Activated CD4-positive, alpha-beta memory T cell treated with anti-CD3 and anti-CD28 coated beads, Interleukin-2, amount 10 ng/mL, durations not matched to agents 7 days and 5 days (primary cell): ENCODE measurements at regions not wholly inside any gene's neighbourhood (a gene's known extent, or its start where the extent isn't known, plus 50 kb on each side); places are given as distances from the start of the nearest gene placed in this dataset.
"Not testable (repeated sequence)": the region's sequence is repeated elsewhere in the genome, so short reads cannot be mapped to it uniquely, and the experiment has no call there.

ENCODE experiments used
- CTCF ChIA-PET: fragments of 350-600 bp; sonication (Branson Sonifier 250); formaldehyde crosslinking; loops from one replicate; lab custom pipeline; 2021; ENCODE audit warnings: antibody characterized with exemption, inconsistent platforms; lab: Charles Lee
- POLR2A ChIA-PET: fragments of 350-600 bp; sonication (Branson Sonifier 250); formaldehyde crosslinking; loops from one replicate; lab custom pipeline; 2021; ENCODE audit warnings: antibody characterized with exemption; lab: Charles Lee
- DNase-seq: peaks from one replicate; pipeline ENCODE4 v3.0.0-alpha.2; 2020
- H3K27ac Mint-ChIP-seq: one replicate; pipeline ENCODE4 v1.8.0; 2021; ENCODE audit warnings: mild to moderate bottlenecking, mixed read lengths
- H3K27me3 Mint-ChIP-seq: one replicate; pipeline ENCODE4 v1.8.0; 2021; ENCODE audit warnings: mixed read lengths
- H3K36me3 Mint-ChIP-seq: one replicate; pipeline ENCODE4 v1.8.0; 2021; ENCODE audit warnings: low read depth, mixed read lengths
- H3K4me1 Mint-ChIP-seq: one replicate; pipeline ENCODE4 v1.8.0; 2021; ENCODE audit warnings: mixed read lengths
- H3K4me3 Mint-ChIP-seq: one replicate; pipeline ENCODE4 v1.8.0; 2021; ENCODE audit warnings: mild to moderate bottlenecking, mixed read lengths
- H3K9me3 Mint-ChIP-seq: one replicate; pipeline ENCODE4 v1.8.0; 2021; ENCODE audit warnings: mixed read lengths

GRCh38 chr7:145718129-145718528 lies 398.5 kb upstream of the CNTNAP2 start:
- POLR2A ChIA-PET = no interaction called here
- no peaks in the 10 kb centered on the region for H3K36me3 Mint-ChIP-seq

GRCh38 chr7:145700488-145700887 lies 416.1 kb upstream of the CNTNAP2 start:
- CTCF ChIA-PET = no interaction called here
- H3K4me3 Mint-ChIP-seq = no peak overlapping the region
- H3K36me3 Mint-ChIP-seq = no peaks in the 10 kb centered on the region
- DNase-seq = no peak
- no peaks in the 10 kb centered on the region for H3K4me1 Mint-ChIP-seq
- H3K27ac Mint-ChIP-seq = no peak overlapping the region
- H3K9me3 Mint-ChIP-seq = peaks cover 7% of the 10 kb centered on the region
- POLR2A ChIA-PET = no interaction called here
- no peaks in the 10 kb centered on the region for H3K27me3 Mint-ChIP-seq

More at GRCh38 chr7:145718129-145718528, 398.5 kb upstream of the CNTNAP2 start:
- Mint-ChIP-seq H3K4me3 (no peak overlapping the region), H3K27me3 (no peaks in the 10 kb centered on the region), H3K4me1 (no peaks in the 10 kb centered on the region), H3K27ac (no peak overlapping the region), H3K9me3 (peaks cover 10% of the 10 kb centered on the region)
- CTCF ChIA-PET = no interaction called here
- no peak for DNase-seq

- no peak overlapping the region for H3K4me3 Mint-ChIP-seq
- POLR2A ChIA-PET = no interaction called here
- no peaks in the 10 kb centered on the region for H3K4me1 Mint-ChIP-seq
- H3K9me3 Mint-ChIP-seq = peaks cover 7% of the 10 kb centered on the region
- H3K27ac Mint-ChIP-seq = no peak overlapping the region
- H3K27me3 Mint-ChIP-seq = no peaks in the 10 kb centered on the region
- no peak for DNase-seq
- no peaks in the 10 kb centered on the region for H3K36me3 Mint-ChIP-seq
- CTCF ChIA-PET = no interaction called here
Measured at GRCh38 chr7:145698526-145699262, 417.9 kb upstream of the CNTNAP2 start.

- H3K27me3 Mint-ChIP-seq, H3K9me3 Mint-ChIP-seq, H3K27ac Mint-ChIP-seq, H3K4me1 Mint-ChIP-seq, POLR2A ChIA-PET, DNase-seq, CTCF ChIA-PET, H3K4me3 Mint-ChIP-seq, H3K36me3 Mint-ChIP-seq: not testable (repeated sequence)
Measured at GRCh38 chr7:145697412-145698107, 419.0 kb upstream of the CNTNAP2 start.

- CTCF ChIA-PET = no interaction called here
- POLR2A ChIA-PET = no interaction called here
- H3K27ac Mint-ChIP-seq = no peak overlapping the region
Measured at GRCh38 chr7:145696071-145696470, 420.5 kb upstream of the CNTNAP2 start.

GRCh38 chr7:145692237-145692950 lies 424.2 kb upstream of the CNTNAP2 start:
- peaks cover 4% of the 10 kb centered on the region for H3K9me3 Mint-ChIP-seq
- H3K4me3 Mint-ChIP-seq = no peak overlapping the region
- no peaks in the 10 kb centered on the region for H3K27me3 Mint-ChIP-seq
- CTCF ChIA-PET = no interaction called here
- H3K27ac Mint-ChIP-seq = no peak overlapping the region
- no peak for DNase-seq
- no peaks in the 10 kb centered on the region for H3K36me3 Mint-ChIP-seq
- no peaks in the 10 kb centered on the region for H3K4me1 Mint-ChIP-seq
- POLR2A ChIA-PET = no interaction called here

More at GRCh38 chr7:145696071-145696470, 420.5 kb upstream of the CNTNAP2 start:
- no peak overlapping the region for H3K4me3 Mint-ChIP-seq
- no peaks in the 10 kb centered on the region for H3K4me1 Mint-ChIP-seq
- H3K36me3 Mint-ChIP-seq = no peaks in the 10 kb centered on the region
- no peaks in the 10 kb centered on the region for H3K27me3 Mint-ChIP-seq
- H3K9me3 Mint-ChIP-seq = peaks cover 4% of the 10 kb centered on the region
- DNase-seq = no peak

- peaks cover 4% of the 10 kb centered on the region for H3K9me3 Mint-ChIP-seq
- H3K36me3 Mint-ChIP-seq = no peaks in the 10 kb centered on the region
- CTCF ChIA-PET = no interaction called here
- H3K4me3 Mint-ChIP-seq = no peak overlapping the region
- H3K4me1 Mint-ChIP-seq = no peaks in the 10 kb centered on the region
- no peak for DNase-seq
- no peak overlapping the region for H3K27ac Mint-ChIP-seq
- H3K27me3 Mint-ChIP-seq = no peaks in the 10 kb centered on the region
- POLR2A ChIA-PET = no interaction called here
Measured at GRCh38 chr7:145691377-145691914, 425.2 kb upstream of the CNTNAP2 start.

GRCh38 chr7:145681646-145682045 lies 435.0 kb upstream of the CNTNAP2 start:
- Mint-ChIP-seq H3K27ac (no peak overlapping the region), H3K4me3 (no peak overlapping the region), H3K4me1 (no peaks in the 10 kb centered on the region), H3K27me3 (no peaks in the 10 kb centered on the region), H3K36me3 (no peaks in the 10 kb centered on the region), H3K9me3 (peaks cover 11% of the 10 kb centered on the region)
- POLR2A ChIA-PET = no interaction called here
- no peak for DNase-seq
- CTCF ChIA-PET = no interaction called here

GRCh38 chr7:145681159-145681558 lies 435.4 kb upstream of the CNTNAP2 start:
- H3K4me3 Mint-ChIP-seq = no peak overlapping the region
- CTCF ChIA-PET = no interaction called here
- H3K9me3 Mint-ChIP-seq = peaks cover 10% of the 10 kb centered on the region
- POLR2A ChIA-PET = no interaction called here
- no peaks in the 10 kb centered on the region for H3K36me3 Mint-ChIP-seq
- no peaks in the 10 kb centered on the region for H3K27me3 Mint-ChIP-seq
- H3K27ac Mint-ChIP-seq = no peak overlapping the region
- DNase-seq = no peak
- no peaks in the 10 kb centered on the region for H3K4me1 Mint-ChIP-seq

GRCh38 chr7:145665499-145666258 lies 450.9 kb upstream of the CNTNAP2 start:
- Mint-ChIP-seq H3K27me3 (no peaks in the 10 kb centered on the region), H3K9me3 (peaks cover 17% of the 10 kb centered on the region), H3K36me3 (no peaks in the 10 kb centered on the region), H3K4me1 (no peaks in the 10 kb centered on the region), H3K4me3 (no peak overlapping the region), H3K27ac (no peak overlapping the region)
- POLR2A ChIA-PET = no interaction called here
- CTCF ChIA-PET = no interaction called here
- no peak for DNase-seq

GRCh38 chr7:145655666-145656065 lies 460.9 kb upstream of the CNTNAP2 start:
- POLR2A ChIA-PET = no interaction called here
- CTCF ChIA-PET = no interaction called here
- H3K27me3 Mint-ChIP-seq = no peaks in the 10 kb centered on the region
- peaks cover 5% of the 10 kb centered on the region for H3K9me3 Mint-ChIP-seq
- no peak for DNase-seq
- no peaks in the 10 kb centered on the region for H3K36me3 Mint-ChIP-seq
- no peak overlapping the region for H3K4me3 Mint-ChIP-seq
- no peak overlapping the region for H3K27ac Mint-ChIP-seq
- H3K4me1 Mint-ChIP-seq = no peaks in the 10 kb centered on the region

- DNase-seq = no peak
- no peak overlapping the region for H3K27ac Mint-ChIP-seq
- no peak overlapping the region for H3K4me3 Mint-ChIP-seq
- no peaks in the 10 kb centered on the region for H3K36me3 Mint-ChIP-seq
- CTCF ChIA-PET = no interaction called here
- POLR2A ChIA-PET = no interaction called here
- no peaks in the 10 kb centered on the region for H3K4me1 Mint-ChIP-seq
- peaks cover 10% of the 10 kb centered on the region for H3K9me3 Mint-ChIP-seq
- no peaks in the 10 kb centered on the region for H3K27me3 Mint-ChIP-seq
Measured at GRCh38 chr7:145645135-145645515, 471.5 kb upstream of the CNTNAP2 start.
